Adipose tissue (tissue), 3 donors: ENCODE measurements at regions not wholly inside any gene's neighbourhood (a gene's known extent, or its start where the extent isn't known, plus 50 kb on each side); places are given as distances from the start of the nearest gene placed in this dataset.

ENCODE experiments used
- H3K27ac ChIP-seq: one replicate; pipeline ENCODE4 v1.5.1; 2013; ENCODE audit warnings: low read depth, low read length
- WGBS, 3 donors: extraction: QIAGEN DNeasy Blood & Tissue Kit; methylation state at CpG; one replicate each; pipeline ENCODE4 v1.1.7; 2013; 5-methylcytosine and 5-hydroxymethylcytosine counted together
- donor health status: healthy with polysubstance abuse.
- donor health status: Bipolar disorder and iron deficiency.
- donor health status: healthy.

- WGBS, 3 donors, result 78 to 92% (median 86%) methylated on average over 1 of the region's 1 CpG
- H3K27ac ChIP-seq, result no peak overlapping the region
Observed at GRCh38 chr4:32290102-32290501, 1569.9 kb downstream of the PCDH7 start.

- no peak overlapping the region for H3K27ac ChIP-seq
- 82 to 91% (median 89%) methylated on average over 7 of the region's 7 CpGs for WGBS, 3 donors
Observed at GRCh38 chr4:32318926-32319325, 1598.8 kb downstream of the PCDH7 start.

DNA sequence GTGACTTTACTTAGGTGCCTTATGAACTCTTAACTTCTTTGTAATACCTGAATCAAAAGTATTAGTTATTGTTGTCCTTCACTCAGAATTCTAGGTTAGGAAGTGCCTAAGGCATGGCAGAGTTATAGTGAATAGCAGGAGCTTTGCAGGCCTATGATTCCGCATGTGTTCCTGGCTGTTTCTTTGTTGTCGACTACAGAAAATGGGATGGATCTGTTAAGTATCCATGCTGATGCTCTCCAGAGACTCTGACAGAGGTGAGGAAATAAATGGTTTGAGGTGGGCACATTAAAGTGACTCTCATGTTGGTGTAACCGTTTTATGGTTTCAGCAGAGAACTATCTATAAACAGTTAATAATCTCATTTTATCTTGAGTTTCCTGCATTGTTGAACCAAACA, 1601.3 kb downstream of the PCDH7 start:
- 63 to 75% (median 64%) methylated on average over 3 of the region's 3 CpGs for WGBS, 3 donors
- H3K27ac ChIP-seq, result no peak overlapping the region

- 68 to 84% (median 80%) methylated on average over 1 of the region's 1 CpG for WGBS, 3 donors
- no peak overlapping the region for H3K27ac ChIP-seq
Observed at GRCh38 chr4:32334759-32335158, 1614.6 kb downstream of the PCDH7 start.

GRCh38 chr4:32337403-32337802, 1617.2 kb downstream of the PCDH7 start:
- H3K27ac ChIP-seq, result no peak overlapping the region
- 68 to 93% (median 71%) methylated on average over 2 of the region's 2 CpGs for WGBS, 3 donors

GRCh38 chr4:32340591-32340990, 1620.4 kb downstream of the PCDH7 start:
- H3K27ac ChIP-seq, result no peak overlapping the region

DNA sequence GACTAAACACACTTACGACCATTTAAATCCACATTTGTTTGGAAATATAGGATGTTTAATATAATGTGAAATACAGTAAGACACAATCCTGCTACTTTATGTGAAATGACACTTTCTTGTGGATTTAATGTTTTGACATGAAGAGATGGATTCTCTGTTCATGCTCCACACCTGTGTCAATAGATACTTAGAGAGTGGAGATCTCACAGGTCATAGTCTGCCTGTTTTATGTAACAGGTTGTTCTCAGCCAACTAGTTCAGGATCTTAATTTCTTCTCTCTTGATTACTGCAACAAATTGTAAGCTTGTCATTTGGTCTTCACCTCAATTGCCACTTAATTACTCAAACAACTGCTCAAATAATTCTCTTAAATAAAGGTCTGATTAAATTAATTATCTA, 1621.2 kb downstream of the PCDH7 start:
- WGBS, 3 donors, result 61 to 75% (median 68%) methylated on average over 1 of the region's 1 CpG
- H3K27ac ChIP-seq, result no peak overlapping the region

- H3K27ac ChIP-seq, result no peak overlapping the region
Observed at GRCh38 chr4:32342054-32342453, 1621.9 kb downstream of the PCDH7 start.

DNA sequence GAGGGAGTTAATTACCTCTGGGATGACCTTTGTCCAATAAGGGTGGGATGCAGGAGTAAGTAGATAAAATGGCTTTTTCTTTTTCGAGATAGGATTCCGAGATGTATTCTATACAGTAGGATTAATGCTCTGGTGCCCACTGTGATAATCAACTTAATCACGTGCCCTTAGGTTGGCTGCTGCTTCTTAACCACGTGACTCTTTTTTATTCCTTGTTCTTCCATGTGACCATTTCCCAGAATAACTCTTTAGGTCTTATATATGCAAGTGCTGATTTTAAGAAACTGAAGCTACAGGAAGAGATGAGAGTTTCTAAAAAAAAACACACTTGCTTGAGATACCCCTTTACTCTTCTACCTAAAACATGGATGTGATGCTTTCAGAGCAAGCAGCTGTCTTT, 1628.9 kb downstream of the PCDH7 start:
- WGBS, 3 donors, result 79 to 82% (median 81%) methylated on average over 4 of the region's 4 CpGs
- no peak overlapping the region for H3K27ac ChIP-seq

DNA sequence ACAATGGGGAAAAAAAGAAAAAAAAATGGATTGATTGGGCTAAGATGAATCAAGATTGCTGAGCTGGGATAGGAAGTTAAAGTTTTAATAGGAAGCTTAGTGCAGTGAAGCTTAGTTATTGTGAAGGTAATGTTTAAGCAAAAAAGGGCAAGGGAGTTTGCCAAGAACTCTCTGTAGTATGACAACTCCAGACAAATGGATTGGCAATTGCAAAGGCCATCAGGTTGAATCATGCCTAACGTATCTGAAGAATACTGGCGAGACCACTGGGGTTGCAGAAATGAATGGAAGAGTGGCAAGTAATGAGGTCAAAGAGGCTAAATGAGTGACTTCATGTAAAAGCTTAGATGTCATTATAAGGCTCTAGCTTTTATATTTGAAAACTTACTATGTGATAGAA, 1654.0 kb downstream of the PCDH7 start:
- 66 to 93% (median 83%) methylated on average over 2 of the region's 2 CpGs for WGBS, 3 donors
- H3K27ac ChIP-seq, result no peak overlapping the region

- H3K27ac ChIP-seq, result no peak overlapping the region
- 55 to 57% (median 56%) methylated on average over 3 of the region's 3 CpGs for WGBS, 3 donors
Observed at GRCh38 chr4:32393806-32394205, 1673.6 kb downstream of the PCDH7 start.

GRCh38 chr4:32394255-32394654, 1674.1 kb downstream of the PCDH7 start:
- H3K27ac ChIP-seq, result no peak overlapping the region
- WGBS, 3 donors, result 85 to 91% (median 89%) methylated on average over 1 of the region's 1 CpG

- WGBS, 3 donors, result 63 to 82% (median 82%) methylated on average over 7 of the region's 7 CpGs
- no peak overlapping the region for H3K27ac ChIP-seq
Observed at GRCh38 chr4:32396507-32397070, 1676.4 kb downstream of the PCDH7 start.

DNA sequence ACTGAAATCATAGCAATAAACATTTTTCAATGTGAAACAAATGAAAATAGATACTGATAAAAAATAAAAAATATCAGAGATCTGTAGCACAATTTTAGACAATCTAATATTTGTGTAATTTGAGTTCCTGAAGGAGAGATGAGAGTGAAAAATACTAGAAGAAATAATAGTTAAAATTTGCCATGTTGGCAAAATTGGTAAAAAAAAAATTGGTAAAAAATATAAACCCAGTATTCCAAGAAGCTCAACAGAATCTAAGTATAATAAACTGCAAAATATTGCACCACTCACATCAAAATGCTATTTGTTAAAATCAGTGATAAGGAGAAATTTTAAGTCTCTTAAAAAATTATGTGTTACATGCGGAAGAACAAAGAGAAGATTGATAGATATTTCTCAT, 1680.7 kb downstream of the PCDH7 start:
- 93 to 95% (median 95%) methylated on average over 1 of the region's 1 CpG for WGBS, 3 donors

DNA sequence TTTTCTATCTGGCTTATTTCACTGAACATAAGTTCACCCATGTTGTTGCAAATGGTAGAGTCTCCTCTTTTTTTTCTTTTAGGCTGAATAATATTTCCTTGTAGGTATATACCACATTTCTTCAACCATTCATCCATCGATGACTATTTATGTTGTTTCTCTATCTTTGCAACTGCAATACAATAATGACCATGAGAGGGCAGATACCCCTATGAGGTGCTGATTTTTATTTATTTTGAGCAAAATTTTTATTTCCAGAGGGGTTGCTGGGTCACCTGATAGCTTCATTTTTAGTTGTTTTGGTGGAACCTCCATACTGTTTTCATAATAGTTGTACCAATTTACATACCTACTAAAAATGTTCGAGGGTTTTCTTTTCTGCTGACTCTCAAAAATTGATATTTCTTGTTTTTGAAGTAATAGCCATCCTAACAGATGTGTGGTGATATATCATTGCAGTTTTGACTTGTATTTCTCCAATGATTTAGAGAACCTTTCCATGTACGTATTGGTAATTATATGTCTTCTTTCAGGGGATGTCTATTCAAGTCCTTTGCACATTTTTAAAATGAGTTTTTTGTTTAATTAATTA, 1697.0 kb downstream of the PCDH7 start:
- 66 to 79% (median 71%) methylated on average over 3 of the region's 3 CpGs for WGBS, 3 donors
- no peak overlapping the region for H3K27ac ChIP-seq

More for the DNA sequence above, 1680.7 kb downstream of the PCDH7 start:
- H3K27ac ChIP-seq, result no peak overlapping the region

- H3K27ac ChIP-seq, result no peak overlapping the region
- WGBS, 3 donors, result 81 to 91% (median 90%) methylated on average over 3 of the region's 3 CpGs
Observed at GRCh38 chr4:32423267-32423666, 1703.1 kb downstream of the PCDH7 start.

GRCh38 chr4:32425243-32425642, 1705.1 kb downstream of the PCDH7 start:
- WGBS, 3 donors, result 64 to 74% (median 67%) methylated on average over 3 of the region's 3 CpGs
- no peak overlapping the region for H3K27ac ChIP-seq

GRCh38 chr4:32427566-32427965, 1707.4 kb downstream of the PCDH7 start:
- WGBS, 3 donors, result 63 to 78% (median 71%) methylated on average over 7 of the region's 7 CpGs
- no peak overlapping the region for H3K27ac ChIP-seq

DNA sequence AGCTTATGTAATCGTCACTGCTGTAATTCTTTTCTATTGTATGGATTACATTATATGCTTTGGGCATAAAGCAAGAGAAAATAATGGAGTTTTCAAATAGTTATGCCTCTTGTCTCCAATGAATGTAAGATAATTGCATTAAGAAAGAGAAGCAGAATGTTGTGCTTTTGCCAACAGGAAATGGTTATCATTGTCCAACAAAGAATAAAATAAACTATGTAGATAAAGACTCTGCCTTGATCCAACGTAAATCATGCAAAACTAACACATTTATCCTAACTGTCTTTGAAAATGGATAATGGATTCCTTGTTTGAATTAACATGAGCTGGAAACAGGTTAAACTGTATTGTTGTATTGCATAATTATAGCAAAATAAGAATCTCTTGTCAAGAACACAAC, 1709.0 kb downstream of the PCDH7 start:
- 46 to 68% (median 60%) methylated on average over 2 of the region's 2 CpGs for WGBS, 3 donors
- no peak overlapping the region for H3K27ac ChIP-seq

- 70 to 82% (median 77%) methylated on average over 2 of the region's 2 CpGs for WGBS, 3 donors
- no peak overlapping the region for H3K27ac ChIP-seq
Observed at GRCh38 chr4:32435308-32435707, 1715.1 kb downstream of the PCDH7 start.

DNA sequence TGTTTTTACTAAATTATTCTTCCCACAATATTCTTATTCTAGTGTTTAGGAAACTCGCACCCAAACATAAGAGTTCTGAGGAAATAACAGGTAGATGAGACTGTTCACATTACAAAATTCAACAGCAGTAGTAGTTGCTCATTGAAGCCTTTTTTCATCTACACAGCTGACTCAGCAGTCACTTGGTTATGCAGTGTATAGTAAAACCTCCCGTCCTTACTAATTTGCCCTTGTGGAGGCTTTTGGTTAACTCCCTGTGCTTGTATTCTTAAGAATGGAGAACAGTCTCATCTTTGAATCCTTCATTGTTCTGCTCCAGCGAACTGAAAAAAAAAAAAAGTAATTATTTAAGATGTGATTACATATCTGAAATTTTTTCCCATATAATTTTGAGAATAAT, 1716.6 kb downstream of the PCDH7 start:
- 62 to 76% (median 75%) methylated on average over 3 of the region's 3 CpGs for WGBS, 3 donors
- H3K27ac ChIP-seq, result no peak overlapping the region
